RWPE1 (cell line): ENCODE measurements at regions not wholly inside any gene's neighbourhood (a gene's known extent, or its start where the extent isn't known, plus 50 kb on each side); places are given as distances from the start of the nearest gene placed in this dataset.
"Not testable (repeated sequence)": the region's sequence is repeated elsewhere in the genome, so short reads cannot be mapped to it uniquely, and the experiment has no call there.

Experiments used
- CTCF ChIA-PET: fragments of 350-600 bp; sonication (Branson Sonifier 250); formaldehyde crosslinking; extraction: SDS; loops from one replicate; lab custom pipeline; 2021; lab: Yijun Ruan, JAX
- POLR2A ChIA-PET: fragments of 400-600 bp; formaldehyde crosslinking; extraction: SDS; loops from one replicate; lab custom pipeline; 2020; ENCODE audit warnings: antibody characterized with exemption; ENCODE audit not compliant: low non-redundant PET; lab: Yijun Ruan, JAX
- DNase-seq: peaks from one replicate; pipeline ENCODE4 v3.0.0; 2012; ENCODE audit warnings: low spot score
- H3K27ac ChIP-seq: fragments of 450-650 bp; 2 replicates; pipeline ENCODE4 v1.5.1; 2017
- CTCF ChIP-seq: fragments of 450-650 bp; conservative IDR thresholded peaks from 2 replicates; pipeline ENCODE4 v1.5.1; 2017; ENCODE audit warnings: low read depth, mild to moderate bottlenecking

- no peak for DNase-seq
- TF ChIP-seq CTCF, result no peak
- H3K27ac ChIP-seq, result no peak overlapping the region
- CTCF ChIA-PET, result interaction anchor here (0.6 kb wide), 2 partner anchors 14 to 666 kb away, joined by 3 to 4 read pairs; no protein-coding TSS in a partner anchor
- POLR2A ChIA-PET, result no interaction called here
Observed at GRCh38 chr5:32534041-32534440, 51.3 kb upstream of the SUB1 start.

GRCh38 chr5:32531885-32532520 lies 53.4 kb upstream of the SUB1 start:
- H3K27ac ChIP-seq, result no peak overlapping the region
- no peak for DNase-seq
- POLR2A ChIA-PET, result no interaction called here
- no peak for TF ChIP-seq CTCF
- CTCF ChIA-PET, result interaction anchor here (0.7 kb wide), 1 partner anchor 855 kb away, joined by 5 read pairs; no protein-coding TSS in a partner anchor

- DNase-seq, POLR2A ChIA-PET, H3K27ac ChIP-seq, CTCF ChIA-PET: not testable (repeated sequence)
Observed at GRCh38 chr5:32527321-32527720, 58.0 kb upstream of the SUB1 start.

- ChIA-PET POLR2A (no interaction called here), CTCF (no interaction called here)
- no peak for TF ChIP-seq CTCF
- H3K27ac ChIP-seq, result no peak overlapping the region
- no peak for DNase-seq
Observed at GRCh38 chr5:32526810-32527209, 58.5 kb upstream of the SUB1 start.

- no peak for DNase-seq
- ChIA-PET CTCF (interaction anchor here (1.0 kb wide), 1 partner anchor 69 kb away, joined by 4 read pairs; no protein-coding TSS in a partner anchor), POLR2A (no interaction called here)
Observed at GRCh38 chr5:32523625-32524024, 61.7 kb upstream of the SUB1 start.

GRCh38 chr5:32522429-32523143 lies 62.8 kb upstream of the SUB1 start:
- H3K27ac ChIP-seq, result peak overlapping the region; percentile 76
- no peak for DNase-seq
- CTCF ChIA-PET, result interaction anchor here (0.6 to 1.0 kb wide), 2 partner anchors 68 to 317 kb away, joined by 4 read pairs; no protein-coding TSS in a partner anchor

More at GRCh38 chr5:32523625-32524024, 61.7 kb upstream of the SUB1 start:
- TF ChIP-seq CTCF, result no peak
- H3K27ac ChIP-seq, result no peak overlapping the region

More at GRCh38 chr5:32522429-32523143, 62.8 kb upstream of the SUB1 start:
- POLR2A ChIA-PET, result no interaction called here
- TF ChIP-seq CTCF, result no peak
